SK-N-SH (cell line): ENCODE measurements at regions not wholly inside any gene's neighbourhood (a gene's known extent, or its start where the extent isn't known, plus 50 kb on each side); places are given as distances from the start of the nearest gene placed in this dataset.

ENCODE experiments used
- EP300 ChIP-seq, 2 experiments: IDR thresholded peaks; 2 replicates each; pipeline versions ENCODE4 v1.4.0 to v1.6.1; 2012; ENCODE audit warnings: borderline replicate concordance in 1 of 2, low read depth in 1 of 2, low read length in 1 of 2
- FOSL2 ChIP-seq: IDR thresholded peaks from 2 replicates; pipeline ENCODE4 v1.4.0; 2012; ENCODE audit warnings: low read depth, mild to moderate bottlenecking, moderate library complexity, borderline replicate concordance
- POLR2AphosphoS5 ChIP-seq: IDR thresholded peaks from 2 replicates; pipeline ENCODE4 v1.6.1; 2012; ENCODE audit warnings: low read depth, low read length
- RAD21 ChIP-seq: IDR thresholded peaks from 2 replicates; pipeline ENCODE4 v1.6.1; 2012; ENCODE audit warnings: mild to moderate bottlenecking, low read length
- REST ChIP-seq: IDR thresholded peaks from 2 replicates; pipeline ENCODE4 v1.6.1; 2012; ENCODE audit warnings: mild to moderate bottlenecking, low read depth, low read length, moderate library complexity
- RXRA ChIP-seq: IDR thresholded peaks from 2 replicates; pipeline ENCODE4 v1.4.0; 2012; ENCODE audit warnings: low read depth, mild to moderate bottlenecking, borderline replicate concordance
- SIN3A ChIP-seq: IDR thresholded peaks from 2 replicates; pipeline ENCODE4 v1.6.1; 2012; ENCODE audit warnings: low read depth, mild to moderate bottlenecking, low read length, moderate library complexity, borderline replicate concordance
- TAF1 ChIP-seq: IDR thresholded peaks from 2 replicates; pipeline ENCODE4 v1.6.1; 2012; ENCODE audit warnings: low read depth, mild to moderate bottlenecking, low read length, moderate library complexity, borderline replicate concordance
- TCF12 ChIP-seq: IDR thresholded peaks from 2 replicates; pipeline ENCODE4 v1.4.0; 2012
- TF ChIP-seq, protein P1 (sequence below): fragments of 200-600 bp; sonication (generic); IDR thresholded peaks from 2 replicates; pipeline ENCODE4 v1.6.1; 2017; ENCODE audit warnings: antibody characterized with exemption, mild to moderate bottlenecking, moderate library complexity
- TF ChIP-seq, protein P2 (sequence below): IDR thresholded peaks from 2 replicates; pipeline ENCODE4 v1.4.0; 2012; ENCODE audit warnings: low read depth

GRCh38 chr4:163776957-163777356, 282.5 kb downstream of the TMA16 start:
- TF ChIP-seq SIN3A (no peak), POLR2AphosphoS5 (no peak), RAD21 (no peak), EP300 (IDR thresholded peaks at IDR 0.05; ENCODE audit: borderline replicate concordance in 1 of 2, low read depth in 1 of 2, low read length in 1 of 2) (no peak), FOSL2 (no peak), REST (no peak), TCF12 (no peak), TAF1 (no peak), RXRA (no peak)
- TF ChIP-seq, protein P1, sequence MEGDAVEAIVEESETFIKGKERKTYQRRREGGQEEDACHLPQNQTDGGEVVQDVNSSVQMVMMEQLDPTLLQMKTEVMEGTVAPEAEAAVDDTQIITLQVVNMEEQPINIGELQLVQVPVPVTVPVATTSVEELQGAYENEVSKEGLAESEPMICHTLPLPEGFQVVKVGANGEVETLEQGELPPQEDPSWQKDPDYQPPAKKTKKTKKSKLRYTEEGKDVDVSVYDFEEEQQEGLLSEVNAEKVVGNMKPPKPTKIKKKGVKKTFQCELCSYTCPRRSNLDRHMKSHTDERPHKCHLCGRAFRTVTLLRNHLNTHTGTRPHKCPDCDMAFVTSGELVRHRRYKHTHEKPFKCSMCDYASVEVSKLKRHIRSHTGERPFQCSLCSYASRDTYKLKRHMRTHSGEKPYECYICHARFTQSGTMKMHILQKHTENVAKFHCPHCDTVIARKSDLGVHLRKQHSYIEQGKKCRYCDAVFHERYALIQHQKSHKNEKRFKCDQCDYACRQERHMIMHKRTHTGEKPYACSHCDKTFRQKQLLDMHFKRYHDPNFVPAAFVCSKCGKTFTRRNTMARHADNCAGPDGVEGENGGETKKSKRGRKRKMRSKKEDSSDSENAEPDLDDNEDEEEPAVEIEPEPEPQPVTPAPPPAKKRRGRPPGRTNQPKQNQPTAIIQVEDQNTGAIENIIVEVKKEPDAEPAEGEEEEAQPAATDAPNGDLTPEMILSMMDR: no peak
- TF ChIP-seq, protein P2, sequence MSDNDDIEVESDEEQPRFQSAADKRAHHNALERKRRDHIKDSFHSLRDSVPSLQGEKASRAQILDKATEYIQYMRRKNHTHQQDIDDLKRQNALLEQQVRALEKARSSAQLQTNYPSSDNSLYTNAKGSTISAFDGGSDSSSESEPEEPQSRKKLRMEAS: no peak
